GM12864 (cell line): ENCODE measurements at regions not wholly inside any gene's neighbourhood (a gene's known extent, or its start where the extent isn't known, plus 50 kb on each side); places are given as distances from the start of the nearest gene placed in this dataset.

Source experiments
- DNase-seq: peaks from one replicate; pipeline ENCODE4 v3.0.0-alpha.2; 2011; ENCODE audit warnings: low read depth
- H3K4me3 ChIP-seq: 2 replicates; pipeline ENCODE4 v1.5.1; 2011; ENCODE audit warnings: mild to moderate bottlenecking, low read depth, low read length, control low read depth
- CTCF ChIP-seq: IDR thresholded peaks from 2 replicates; pipeline ENCODE4 v1.5.1; 2011; ENCODE audit warnings: low read depth, mild to moderate bottlenecking, moderate library complexity, low read length, control low read depth, inconsistent platforms; ENCODE audit errors: missing control alignments

DNA sequence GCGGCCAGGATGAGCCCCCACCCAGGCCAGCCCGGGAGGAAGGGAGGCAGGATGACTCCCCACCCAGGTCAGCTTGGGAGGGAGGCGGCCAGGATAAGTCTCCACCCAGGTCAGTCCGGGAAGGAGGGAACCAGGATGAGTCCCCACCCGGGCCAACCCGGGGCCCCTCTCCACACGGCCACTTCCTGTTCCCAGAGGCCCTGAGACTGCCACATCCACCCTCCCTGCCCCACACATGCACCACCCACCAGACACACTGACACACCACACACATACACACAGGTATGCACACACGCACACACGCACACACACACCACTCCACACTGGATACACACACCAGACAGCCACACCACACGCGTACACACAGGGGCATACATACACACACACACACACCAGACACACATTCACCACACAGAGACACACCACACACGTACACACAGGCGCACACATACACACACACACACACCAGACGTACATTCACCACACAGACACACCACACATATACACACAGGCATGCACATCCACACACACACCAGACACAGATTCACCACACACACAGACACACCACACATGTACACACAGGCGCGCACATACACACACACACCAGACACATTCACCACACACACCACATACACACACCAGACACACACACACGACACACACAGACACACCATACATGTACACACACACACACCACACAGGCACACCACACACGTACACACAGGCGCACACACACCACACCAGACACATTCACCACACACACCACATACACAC is 84.9 kb upstream of the PRR5 start:
- no peak for TF ChIP-seq CTCF
- no peak for DNase-seq
- H3K4me3 ChIP-seq: no peak overlapping the region

DNA sequence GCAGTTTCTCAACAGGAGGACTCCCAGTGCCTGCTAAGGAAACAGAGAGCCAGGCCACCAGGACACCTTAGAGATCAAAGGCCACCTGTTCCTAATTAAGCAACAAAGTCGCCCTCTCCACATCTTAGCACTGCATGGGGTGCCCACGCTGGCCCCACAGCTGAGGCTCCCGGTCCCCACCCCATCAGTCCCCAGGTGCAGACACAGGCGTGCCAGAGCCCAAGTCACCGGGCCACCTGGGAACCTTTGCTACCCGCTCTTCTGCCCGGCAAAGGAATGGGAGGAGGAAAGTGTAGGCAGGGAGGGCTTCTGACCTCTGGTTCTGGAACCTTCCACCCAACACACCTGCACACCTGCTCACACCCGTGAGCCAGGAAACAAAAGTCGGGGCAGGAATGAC is 85.5 kb upstream of the PRR5 start:
- DNase-seq: no peak
- no peak overlapping the region for H3K4me3 ChIP-seq
- TF ChIP-seq CTCF: no peak

GRCh38 chr22:44615602-44616180 is 86.3 kb upstream of the PRR5 start:
- H3K4me3 ChIP-seq: no peak overlapping the region
- TF ChIP-seq CTCF: no peak
- DNase-seq: no peak

DNA sequence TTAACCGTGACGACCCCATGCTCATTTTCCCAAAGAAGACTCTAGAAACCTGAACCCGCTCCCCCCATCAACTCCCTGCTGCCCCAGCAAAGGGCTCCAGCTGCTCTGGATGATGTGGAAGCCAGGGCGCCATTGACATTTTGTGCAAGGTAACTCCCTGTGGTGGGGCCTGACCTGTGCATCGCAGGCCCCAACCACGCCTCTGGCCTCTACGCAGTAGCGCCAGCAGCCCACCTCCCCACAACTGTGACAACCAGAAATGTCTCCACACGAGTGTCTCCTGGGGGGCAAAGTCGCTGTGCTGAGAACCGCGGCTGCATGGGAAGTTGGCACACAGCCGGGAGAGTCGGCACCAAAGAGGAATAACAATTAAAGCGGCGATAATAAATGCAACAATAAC is 86.9 kb upstream of the PRR5 start:
- H3K4me3 ChIP-seq: no peak overlapping the region
- DNase-seq: no peak
- no peak for TF ChIP-seq CTCF

- no peak for TF ChIP-seq CTCF
- no peak overlapping the region for H3K4me3 ChIP-seq
- no peak for DNase-seq
Observed at GRCh38 chr22:44613196-44613595, 88.8 kb upstream of the PRR5 start.

- no peak for DNase-seq
- no peak for TF ChIP-seq CTCF
- no peak overlapping the region for H3K4me3 ChIP-seq
Observed at GRCh38 chr22:44611880-44612496, 90.0 kb upstream of the PRR5 start.

- no peak for DNase-seq
- no peak overlapping the region for H3K4me3 ChIP-seq
- no peak for TF ChIP-seq CTCF
Observed at GRCh38 chr22:44610071-44610470, 91.9 kb upstream of the PRR5 start.
